ENCODE measurements at regions not wholly inside any gene's neighbourhood (a gene's known extent, or its start where the extent isn't known, plus 50 kb on each side); places are given as distances from the start of the nearest gene placed in this dataset.
"Not testable (repeated sequence)": the region's sequence is repeated elsewhere in the genome, so short reads cannot be mapped to it uniquely, and the experiment has no call there.

GRCh38 chr9:78905986-78906755 lies 609.2 kb downstream of the PSAT1 start:
- Histone ChIP-seq H3K9ac (ENCODE audit: low read length) (no peak overlapping the region), H3K79me2 (ENCODE audit: insufficient read depth, low read length) (no peaks in the 10 kb centered on the region), H3K4me3 (ENCODE audit: insufficient read depth, low read length, poor library complexity, severe bottlenecking) (no peak overlapping the region), H4K20me1 (ENCODE audit: low read depth, low read length) (no peaks in the 10 kb centered on the region), H3K27ac (ENCODE audit: low read depth, low read length) (no peak overlapping the region), H3K27me3 (ENCODE audit: low read length) (no peaks in the 10 kb centered on the region), H3K4me2 (ENCODE audit: low read depth, low read length, poor library complexity, severe bottlenecking) (no peak overlapping the region), H2AFZ (ENCODE audit: low read depth, low read length, severe bottlenecking) (no peak overlapping the region), H3K9me3 (ENCODE audit: insufficient read depth, low read length) (no peaks in the 10 kb centered on the region), H3K9me2 (replicated peaks; ENCODE audit: insufficient read depth, low read length) (no peaks in the 10 kb centered on the region), H3K36me3 (ENCODE audit: low read length) (no peaks in the 10 kb centered on the region), H3F3A (ENCODE audit: insufficient read depth) (no peaks in the 10 kb centered on the region)
- no peak for TF ChIP-seq CTCF (IDR thresholded peaks at IDR 0.05; ENCODE audit: insufficient read depth, low read length, poor library complexity, severe bottlenecking)
- TF ChIP-seq EZH2phosphoT487 (conservative IDR thresholded peaks at IDR 0.05; ENCODE audit: low read length) = no peak

GRCh38 chr9:78909566-78909965 lies 612.6 kb downstream of the PSAT1 start:
- no peak for TF ChIP-seq EZH2phosphoT487 (conservative IDR thresholded peaks at IDR 0.05; ENCODE audit: low read length)
- TF ChIP-seq CTCF (IDR thresholded peaks at IDR 0.05; ENCODE audit: insufficient read depth, low read length, poor library complexity, severe bottlenecking) = no peak
- Histone ChIP-seq H2AFZ (ENCODE audit: low read depth, low read length, severe bottlenecking) (no peak overlapping the region), H3K27me3 (ENCODE audit: low read length) (no peaks in the 10 kb centered on the region), H3K9ac (ENCODE audit: low read length) (no peak overlapping the region), H3K79me2 (ENCODE audit: insufficient read depth, low read length) (no peaks in the 10 kb centered on the region), H4K20me1 (ENCODE audit: low read depth, low read length) (no peaks in the 10 kb centered on the region), H3K4me2 (ENCODE audit: low read depth, low read length, poor library complexity, severe bottlenecking) (no peak overlapping the region), H3F3A (ENCODE audit: insufficient read depth) (no peaks in the 10 kb centered on the region), H3K27ac (ENCODE audit: low read depth, low read length) (no peak overlapping the region), H3K4me3 (ENCODE audit: insufficient read depth, low read length, poor library complexity, severe bottlenecking) (no peak overlapping the region), H3K9me2 (replicated peaks; ENCODE audit: insufficient read depth, low read length) (no peaks in the 10 kb centered on the region), H3K36me3 (ENCODE audit: low read length) (no peaks in the 10 kb centered on the region), H3K9me3 (ENCODE audit: insufficient read depth, low read length) (no peaks in the 10 kb centered on the region)

- H4K20me1 ChIP-seq (ENCODE audit: low read depth, low read length); H3K9ac ChIP-seq (ENCODE audit: low read length); H3K36me3 ChIP-seq (ENCODE audit: low read length); H3K4me2 ChIP-seq (ENCODE audit: low read depth, low read length, poor library complexity, severe bottlenecking); H3K9me3 ChIP-seq (ENCODE audit: insufficient read depth, low read length); H3K27ac ChIP-seq (ENCODE audit: low read depth, low read length); H3K79me2 ChIP-seq (ENCODE audit: insufficient read depth, low read length); H3K4me3 ChIP-seq (ENCODE audit: insufficient read depth, low read length, poor library complexity, severe bottlenecking); H3K27me3 ChIP-seq (ENCODE audit: low read length); H3K9me2 ChIP-seq (replicated peaks; ENCODE audit: insufficient read depth, low read length); H3F3A ChIP-seq (ENCODE audit: insufficient read depth); H2AFZ ChIP-seq (ENCODE audit: low read depth, low read length, severe bottlenecking): not testable (repeated sequence)
Measured at GRCh38 chr9:78916884-78917283, 620.0 kb downstream of the PSAT1 start.

GRCh38 chr9:78918976-78919375 lies 622.1 kb downstream of the PSAT1 start:
- Histone ChIP-seq H3K9me2 (replicated peaks; ENCODE audit: insufficient read depth, low read length) (no peaks in the 10 kb centered on the region), H4K20me1 (ENCODE audit: low read depth, low read length) (no peaks in the 10 kb centered on the region), H3K9me3 (ENCODE audit: insufficient read depth, low read length) (no peaks in the 10 kb centered on the region), H3K9ac (ENCODE audit: low read length) (no peak overlapping the region), H3K4me3 (ENCODE audit: insufficient read depth, low read length, poor library complexity, severe bottlenecking) (no peak overlapping the region), H3K27me3 (ENCODE audit: low read length) (no peaks in the 10 kb centered on the region), H3K4me2 (ENCODE audit: low read depth, low read length, poor library complexity, severe bottlenecking) (no peak overlapping the region), H3K79me2 (ENCODE audit: insufficient read depth, low read length) (no peaks in the 10 kb centered on the region), H2AFZ (ENCODE audit: low read depth, low read length, severe bottlenecking) (no peak overlapping the region), H3K36me3 (ENCODE audit: low read length) (no peaks in the 10 kb centered on the region), H3K27ac (ENCODE audit: low read depth, low read length) (no peak overlapping the region), H3F3A (ENCODE audit: insufficient read depth) (no peaks in the 10 kb centered on the region)
- TF ChIP-seq EZH2phosphoT487 (conservative IDR thresholded peaks at IDR 0.05; ENCODE audit: low read length) (no peak), CTCF (IDR thresholded peaks at IDR 0.05; ENCODE audit: insufficient read depth, low read length, poor library complexity, severe bottlenecking) (no peak)
